Esophagus muscularis mucosa (tissue), 4 donors: ENCODE measurements at regions not wholly inside any gene's neighbourhood (a gene's known extent, or its start where the extent isn't known, plus 50 kb on each side); places are given as distances from the start of the nearest gene placed in this dataset.
"Not testable (repeated sequence)": the region's sequence is repeated elsewhere in the genome, so short reads cannot be mapped to it uniquely, and the experiment has no call there.

Source experiments
- EP300 ChIP-seq: sonication (generic); formaldehyde crosslinking; IDR thresholded peaks from one replicate; pipeline ENCODE4 v1.6.1; 2017; ENCODE audit warnings: antibody characterized with exemption
- POLR2A ChIP-seq: fragments of 450-650 bp; IDR thresholded peaks from one replicate; pipeline ENCODE4 v1.6.1; 2017; ENCODE audit warnings: antibody characterized with exemption, moderate library complexity, mild to moderate bottlenecking, low read depth
- TF ChIP-seq, protein P1 (sequence below), 3 experiments: fragments of 200-600 bp in 2 of 3; fragments of 450-650 bp in 1 of 3; sonication (generic) in 2 of 3; IDR thresholded peaks; one replicate each; pipeline ENCODE4 v1.5.1; 2017 to 2019; ENCODE audit warnings: antibody characterized with exemption in 3 of 3, mild to moderate bottlenecking in 2 of 3, moderate library complexity in 1 of 3

DNA sequence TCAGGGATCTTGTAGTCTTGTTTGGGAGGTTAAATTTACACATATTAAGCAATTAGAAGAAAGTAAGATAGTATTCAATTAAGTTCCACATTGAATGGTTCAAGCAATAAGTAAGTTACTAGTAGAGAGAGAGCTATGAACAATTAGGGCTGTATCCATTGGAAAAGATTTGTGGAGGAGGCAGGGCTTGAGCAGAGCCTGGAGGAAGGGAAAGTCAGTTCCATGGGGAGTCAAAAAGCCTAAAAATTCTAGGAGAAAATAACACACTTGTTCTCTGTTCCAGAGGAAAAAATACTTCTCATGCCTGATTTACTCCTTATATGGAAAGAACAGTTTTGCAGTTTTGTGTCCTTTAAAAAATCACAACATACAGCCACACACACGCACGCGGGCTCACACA lies 730.0 kb downstream of the PRIM2 start:
- TF ChIP-seq, protein P1, sequence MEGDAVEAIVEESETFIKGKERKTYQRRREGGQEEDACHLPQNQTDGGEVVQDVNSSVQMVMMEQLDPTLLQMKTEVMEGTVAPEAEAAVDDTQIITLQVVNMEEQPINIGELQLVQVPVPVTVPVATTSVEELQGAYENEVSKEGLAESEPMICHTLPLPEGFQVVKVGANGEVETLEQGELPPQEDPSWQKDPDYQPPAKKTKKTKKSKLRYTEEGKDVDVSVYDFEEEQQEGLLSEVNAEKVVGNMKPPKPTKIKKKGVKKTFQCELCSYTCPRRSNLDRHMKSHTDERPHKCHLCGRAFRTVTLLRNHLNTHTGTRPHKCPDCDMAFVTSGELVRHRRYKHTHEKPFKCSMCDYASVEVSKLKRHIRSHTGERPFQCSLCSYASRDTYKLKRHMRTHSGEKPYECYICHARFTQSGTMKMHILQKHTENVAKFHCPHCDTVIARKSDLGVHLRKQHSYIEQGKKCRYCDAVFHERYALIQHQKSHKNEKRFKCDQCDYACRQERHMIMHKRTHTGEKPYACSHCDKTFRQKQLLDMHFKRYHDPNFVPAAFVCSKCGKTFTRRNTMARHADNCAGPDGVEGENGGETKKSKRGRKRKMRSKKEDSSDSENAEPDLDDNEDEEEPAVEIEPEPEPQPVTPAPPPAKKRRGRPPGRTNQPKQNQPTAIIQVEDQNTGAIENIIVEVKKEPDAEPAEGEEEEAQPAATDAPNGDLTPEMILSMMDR (IDR thresholded peaks at IDR 0.05), result not testable (repeated sequence)
- not testable (repeated sequence) for TF ChIP-seq POLR2A, EP300
